Peyer's patch (tissue), 4 donors: ENCODE measurements at regions not wholly inside any gene's neighbourhood (a gene's known extent, or its start where the extent isn't known, plus 50 kb on each side); places are given as distances from the start of the nearest gene placed in this dataset.

Experiments used
- DNase-seq, 3 donors: peaks; one replicate each; pipeline ENCODE4 v3.0.0-alpha.2; 2017 to 2019
- H3K27ac ChIP-seq, 4 donors: fragments of 200-600 bp; sonication (generic); one replicate each; pipeline ENCODE4 v1.5.1; 2016 to 2019
- H3K27me3 ChIP-seq, 2 donors: fragments of 200-600 bp; sonication (generic); one replicate each; pipeline ENCODE4 v1.5.1; 2019
- H3K36me3 ChIP-seq, 3 donors: fragments of 200-600 bp; sonication (generic); one replicate each; pipeline ENCODE4 v1.5.1; 2016 to 2019
- H3K4me1 ChIP-seq, 4 donors: fragments of 200-600 bp; sonication (generic); one replicate each; pipeline ENCODE4 v1.5.1; 2016 to 2019
- H3K4me3 ChIP-seq, 4 donors: fragments of 200-600 bp; sonication (generic); 1 replicate in 3 of 4; 2 replicates in 1 of 4; pipeline ENCODE4 v1.5.1; 2016 to 2019; ENCODE audit warnings: mild to moderate bottlenecking in 1 of 4
- H3K9me3 ChIP-seq, 4 donors: fragments of 200-600 bp; sonication (generic); one replicate each; pipeline ENCODE4 v1.5.1; 2016 to 2019; ENCODE audit warnings: mild to moderate bottlenecking in 1 of 4
- CTCF ChIP-seq, 6 experiments: fragments of 450-650 bp in 4 of 6; fragments of 200-600 bp in 2 of 6; sonication (generic) in 1 of 6; IDR thresholded peaks; one replicate each; pipeline ENCODE4 v1.5.1; 2017 to 2019; ENCODE audit warnings: antibody characterized with exemption in 6 of 6, mild to moderate bottlenecking in 3 of 6, moderate library complexity in 1 of 6
- POLR2A ChIP-seq, 2 donors: fragments of 450-650 bp; IDR thresholded peaks; one replicate each; pipeline ENCODE4 v1.5.1; 2017; ENCODE audit warnings: antibody characterized with exemption in 2 of 2, mild to moderate bottlenecking in 2 of 2, moderate library complexity in 2 of 2

GRCh38 chr20:60653111-60653845, 598.8 kb upstream of the CDH4 start:
- Histone ChIP-seq H3K9me3 (no peaks in the 10 kb centered on the region), H3K27ac (no peak overlapping the region), H3K4me3 (no peak overlapping the region), H3K36me3 (no peaks in the 10 kb centered on the region), H3K27me3 (no peaks in the 10 kb centered on the region), H3K4me1 (no peaks in the 10 kb centered on the region)
- TF ChIP-seq POLR2A (IDR thresholded peaks at IDR 0.05) (no peak), CTCF (IDR thresholded peaks at IDR 0.05) (no peak)
- no peak for DNase-seq

- DNase-seq = no peak
- TF ChIP-seq POLR2A (IDR thresholded peaks at IDR 0.05) (no peak), CTCF (IDR thresholded peaks at IDR 0.05) (no peak)
- Histone ChIP-seq H3K4me3 (no peak overlapping the region), H3K27me3 (no peaks in the 10 kb centered on the region), H3K27ac (no peak overlapping the region), H3K4me1 (no peaks in the 10 kb centered on the region), H3K36me3 (no peaks in the 10 kb centered on the region), H3K9me3 (no peaks in the 10 kb centered on the region)
Measured at GRCh38 chr20:60658681-60659080, 593.4 kb upstream of the CDH4 start.

GRCh38 chr20:60659240-60659639, 592.8 kb upstream of the CDH4 start:
- H3K9me3 ChIP-seq = no peaks in the 10 kb centered on the region
- no peak overlapping the region for H3K4me3 ChIP-seq
- H3K27me3 ChIP-seq = no peaks in the 10 kb centered on the region
- no peak overlapping the region for H3K27ac ChIP-seq
- no peaks in the 10 kb centered on the region for H3K36me3 ChIP-seq
- DNase-seq = no peak
- no peak for TF ChIP-seq POLR2A (IDR thresholded peaks at IDR 0.05)
- TF ChIP-seq CTCF (IDR thresholded peaks at IDR 0.05) = no peak
- H3K4me1 ChIP-seq = no peaks in the 10 kb centered on the region

- no peaks in the 10 kb centered on the region for H3K4me1 ChIP-seq
- no peaks in the 10 kb centered on the region for H3K9me3 ChIP-seq
- H3K4me3 ChIP-seq = no peak overlapping the region
- TF ChIP-seq POLR2A (IDR thresholded peaks at IDR 0.05) (no peak), CTCF (IDR thresholded peaks at IDR 0.05) (no peak)
- no peak overlapping the region for H3K27ac ChIP-seq
- DNase-seq = no peak
- H3K27me3 ChIP-seq = no peaks in the 10 kb centered on the region
- H3K36me3 ChIP-seq = no peaks in the 10 kb centered on the region
Measured at GRCh38 chr20:60662307-60662706, 589.8 kb upstream of the CDH4 start.

GRCh38 chr20:60664106-60664505, 588.0 kb upstream of the CDH4 start:
- no peak for DNase-seq
- H3K27ac ChIP-seq = no peak overlapping the region
- no peaks in the 10 kb centered on the region for H3K9me3 ChIP-seq
- TF ChIP-seq POLR2A (IDR thresholded peaks at IDR 0.05) (no peak), CTCF (IDR thresholded peaks at IDR 0.05) (no peak)
- no peaks in the 10 kb centered on the region for H3K36me3 ChIP-seq
- H3K4me1 ChIP-seq = no peaks in the 10 kb centered on the region
- no peaks in the 10 kb centered on the region for H3K27me3 ChIP-seq
- no peak overlapping the region for H3K4me3 ChIP-seq

- no peak for TF ChIP-seq POLR2A (IDR thresholded peaks at IDR 0.05)
- TF ChIP-seq CTCF (IDR thresholded peaks at IDR 0.05) = no peak
- Histone ChIP-seq H3K27me3 (no peaks in the 10 kb centered on the region), H3K4me1 (no peaks in the 10 kb centered on the region), H3K4me3 (no peak overlapping the region), H3K27ac (no peak overlapping the region), H3K9me3 (no peaks in the 10 kb centered on the region), H3K36me3 (no peaks in the 10 kb centered on the region)
- no peak for DNase-seq
Measured at GRCh38 chr20:60667641-60668040, 584.4 kb upstream of the CDH4 start.
